ENCODE measurements at regions not wholly inside any gene's neighbourhood (a gene's known extent, or its start where the extent isn't known, plus 50 kb on each side); places are given as distances from the start of the nearest gene placed in this dataset.

DNA sequence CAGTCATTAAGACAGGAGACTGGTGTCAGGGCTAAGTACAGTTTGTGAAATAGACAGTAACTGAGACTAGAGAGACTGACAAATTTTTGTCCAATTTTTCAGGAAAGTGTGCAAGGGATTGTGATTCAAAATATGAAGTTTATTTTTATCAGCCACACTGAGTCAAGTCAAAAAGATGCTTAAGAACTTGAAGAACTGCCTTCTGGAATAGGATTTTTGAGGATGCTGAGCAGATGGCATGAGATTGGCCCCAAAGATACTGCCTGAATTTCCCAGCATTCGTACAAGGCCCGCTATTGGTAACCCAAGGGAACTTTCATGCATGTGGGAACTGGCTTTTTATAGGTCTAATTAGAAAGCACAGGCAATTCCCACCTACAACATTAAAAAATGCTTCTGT is 610.0 kb downstream of the LMO4 start:
- Mint-ChIP-seq H3K27ac (no peak overlapping the region), H3K4me1 (peaks cover 42% of the 10 kb centered on the region), H3K4me3 (no peak overlapping the region), H3K9me3 (peaks cover 4% of the 10 kb centered on the region), H3K36me3 (ENCODE audit: low read depth) (no peaks in the 10 kb centered on the region), H3K27me3 (ENCODE audit: low read depth, poor library complexity) (peaks cover 2% of the 10 kb centered on the region)
- no peak for DNase-seq
- no peak for TF ChIP-seq CTCF (IDR thresholded peaks at IDR 0.05)

- no peak overlapping the region for H3K27ac Mint-ChIP-seq
These were observed 610.8 kb downstream of the LMO4 start for GRCh38 chr1:87939444-87939843.

GRCh38 chr1:87940421-87940820 is 611.7 kb downstream of the LMO4 start:
- Mint-ChIP-seq H3K36me3 (ENCODE audit: low read depth) (no peaks in the 10 kb centered on the region), H3K27me3 (ENCODE audit: low read depth, poor library complexity) (peaks cover 6% of the 10 kb centered on the region), H3K9me3 (peaks cover under 1% of the 10 kb centered on the region), H3K4me1 (peaks cover 36% of the 10 kb centered on the region), H3K4me3 (no peak overlapping the region), H3K27ac (no peak overlapping the region)
- no peak for TF ChIP-seq CTCF (IDR thresholded peaks at IDR 0.05)
- no peak for DNase-seq

More at GRCh38 chr1:87939444-87939843, 610.8 kb downstream of the LMO4 start:
- no peak for TF ChIP-seq CTCF (IDR thresholded peaks at IDR 0.05)
- H3K27me3 Mint-ChIP-seq (ENCODE audit: low read depth, poor library complexity), result peaks cover 2% of the 10 kb centered on the region
- no peaks in the 10 kb centered on the region for H3K36me3 Mint-ChIP-seq (ENCODE audit: low read depth)
- DNase-seq, result no peak
- peaks cover 39% of the 10 kb centered on the region for H3K4me1 Mint-ChIP-seq
- no peak overlapping the region for H3K4me3 Mint-ChIP-seq
- peaks cover 4% of the 10 kb centered on the region for H3K9me3 Mint-ChIP-seq

GRCh38 chr1:87941337-87941946 is 612.8 kb downstream of the LMO4 start:
- Mint-ChIP-seq H3K27ac (no peak overlapping the region), H3K27me3 (ENCODE audit: low read depth, poor library complexity) (peaks cover 4% of the 10 kb centered on the region), H3K9me3 (no peaks in the 10 kb centered on the region), H3K36me3 (ENCODE audit: low read depth) (no peaks in the 10 kb centered on the region), H3K4me3 (no peak overlapping the region), H3K4me1 (peaks cover 36% of the 10 kb centered on the region)
- no peak for TF ChIP-seq CTCF (IDR thresholded peaks at IDR 0.05)
- DNase-seq, result no peak

DNA sequence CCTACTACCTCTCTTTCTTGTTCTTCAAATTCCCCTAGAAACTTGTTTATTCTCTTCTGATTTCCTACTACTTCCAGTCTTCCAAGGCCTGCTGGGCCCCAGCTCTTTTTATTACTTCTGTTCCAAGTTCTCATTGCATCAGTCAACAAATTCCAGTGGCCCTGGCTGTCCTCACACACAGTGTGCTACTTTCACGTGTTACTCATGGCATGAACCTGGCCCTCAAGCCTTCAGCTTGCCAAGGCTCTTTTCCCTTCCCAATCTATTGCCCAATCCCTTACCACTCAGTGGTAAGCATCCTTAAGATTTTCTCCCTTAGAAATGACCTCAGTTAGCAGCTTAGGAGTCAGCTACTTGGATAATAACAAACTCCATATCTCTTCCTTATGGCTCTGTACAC is 613.5 kb downstream of the LMO4 start:
- no peak for DNase-seq
- no peaks in the 10 kb centered on the region for H3K9me3 Mint-ChIP-seq
- peaks cover 36% of the 10 kb centered on the region for H3K4me1 Mint-ChIP-seq
- no peaks in the 10 kb centered on the region for H3K36me3 Mint-ChIP-seq (ENCODE audit: low read depth)
- H3K4me3 Mint-ChIP-seq, result no peak overlapping the region
- peaks cover 4% of the 10 kb centered on the region for H3K27me3 Mint-ChIP-seq (ENCODE audit: low read depth, poor library complexity)
- TF ChIP-seq CTCF (IDR thresholded peaks at IDR 0.05), result no peak
- peak overlapping the region; percentile 30 for H3K27ac Mint-ChIP-seq

GRCh38 chr1:87949711-87950110 is 621.0 kb downstream of the LMO4 start:
- TF ChIP-seq CTCF (IDR thresholded peaks at IDR 0.05), result no peak
- Mint-ChIP-seq H3K27me3 (ENCODE audit: low read depth, poor library complexity) (peaks cover 4% of the 10 kb centered on the region), H3K36me3 (ENCODE audit: low read depth) (no peaks in the 10 kb centered on the region), H3K4me3 (no peak overlapping the region), H3K4me1 (peaks cover 14% of the 10 kb centered on the region), H3K9me3 (no peaks in the 10 kb centered on the region), H3K27ac (no peak overlapping the region)
- DNase-seq, result no peak
